Vagina (tissue), 2 donors: ENCODE measurements at regions not wholly inside any gene's neighbourhood (a gene's known extent, or its start where the extent isn't known, plus 50 kb on each side); places are given as distances from the start of the nearest gene placed in this dataset.
"Not testable (repeated sequence)": the region's sequence is repeated elsewhere in the genome, so short reads cannot be mapped to it uniquely, and the experiment has no call there.

Experiments
- DNase-seq, 2 donors: peaks; one replicate each; pipeline ENCODE4 v3.0.0-alpha.2; 2017; ENCODE audit errors: extremely low spot score in 2 of 2
- H3K27ac ChIP-seq: fragments of 200-600 bp; sonication (generic); one replicate; pipeline ENCODE4 v1.5.1; 2019
- H3K27me3 ChIP-seq: fragments of 200-600 bp; sonication (generic); one replicate; pipeline ENCODE4 v1.5.1; 2019
- H3K36me3 ChIP-seq, 2 donors: fragments of 200-600 bp; sonication (generic); one replicate each; pipeline ENCODE4 v1.5.1; 2017 to 2019
- H3K4me1 ChIP-seq: fragments of 200-600 bp; sonication (generic); one replicate; pipeline ENCODE4 v1.5.1; 2019
- H3K4me3 ChIP-seq, 2 donors: fragments of 200-600 bp; sonication (generic); 1 replicate in 1 of 2; 2 replicates in 1 of 2; pipeline ENCODE4 v1.5.1; 2016 to 2019
- H3K9me3 ChIP-seq: fragments of 200-600 bp; sonication (generic); one replicate; pipeline ENCODE4 v1.5.1; 2019
- CTCF ChIP-seq, 3 experiments: fragments of 450-650 bp in 2 of 3; fragments of 200-600 bp in 1 of 3; sonication (generic) in 1 of 3; IDR thresholded peaks; one replicate each; pipeline ENCODE4 v1.5.1; 2017 to 2019; ENCODE audit warnings: antibody characterized with exemption in 3 of 3, mild to moderate bottlenecking in 2 of 3, moderate library complexity in 2 of 3
- POLR2A ChIP-seq, 2 donors: fragments of 450-650 bp; IDR thresholded peaks; one replicate each; pipeline ENCODE4 v1.6.1; 2017; ENCODE audit warnings: antibody characterized with exemption in 2 of 2, mild to moderate bottlenecking in 2 of 2, moderate library complexity in 2 of 2
- POLR2AphosphoS5 ChIP-seq, 2 donors: sonication (generic); formaldehyde crosslinking; IDR thresholded peaks; one replicate each; pipeline ENCODE4 v1.9.0; 2017; ENCODE audit warnings: antibody characterized with exemption in 2 of 2, mild to moderate bottlenecking in 2 of 2, low read depth in 1 of 2; ENCODE audit not compliant: insufficient read depth in 1 of 2
- intact Hi-C: fragments of 100-400 bp; cut with DNase I; formaldehyde crosslinking; loops from one replicate; pipeline ENCODE4 v1.15.1; 2023

- intact Hi-C loops, DNase-seq: not testable (repeated sequence)
- peak in 1 of 3 experiments; percentile 15 for TF ChIP-seq CTCF (IDR thresholded peaks at IDR 0.05)
These were observed 323.5 kb downstream of the KLF13 start for GRCh38 chr15:31650055-31650701.

GRCh38 chr15:31656915-31657314, 330.3 kb downstream of the KLF13 start:
- intact Hi-C loops, H3K27me3 ChIP-seq, H3K4me3 ChIP-seq, DNase-seq, H3K36me3 ChIP-seq, H3K9me3 ChIP-seq, H3K4me1 ChIP-seq, H3K27ac ChIP-seq: not testable (repeated sequence)

More at GRCh38 chr15:31650055-31650701, 323.5 kb downstream of the KLF13 start:
- not testable (repeated sequence) for H3K27ac ChIP-seq, H3K9me3 ChIP-seq, H3K27me3 ChIP-seq, H3K4me3 ChIP-seq, H3K4me1 ChIP-seq, H3K36me3 ChIP-seq

GRCh38 chr15:31660816-31661215, 334.2 kb downstream of the KLF13 start:
- no peaks in the 10 kb centered on the region for H3K4me1 ChIP-seq
- H3K27ac ChIP-seq = no peak overlapping the region
- no peak for TF ChIP-seq POLR2AphosphoS5 (IDR thresholded peaks at IDR 0.05; ENCODE audit: insufficient read depth in 1 of 2, low read depth in 1 of 2)
- TF ChIP-seq POLR2A (IDR thresholded peaks at IDR 0.05) = no peak
- no peak for TF ChIP-seq CTCF (IDR thresholded peaks at IDR 0.05)
- no peaks in the 10 kb centered on the region for H3K9me3 ChIP-seq
- DNase-seq = no peak
- H3K36me3 ChIP-seq = no peaks in the 10 kb centered on the region
- intact Hi-C loops = no loop called here
- no peak overlapping the region for H3K4me3 ChIP-seq
- H3K27me3 ChIP-seq = no peaks in the 10 kb centered on the region

GRCh38 chr15:31665732-31666131, 339.1 kb downstream of the KLF13 start:
- H3K27me3 ChIP-seq = not testable (repeated sequence)

GRCh38 chr15:31669158-31669908, 342.7 kb downstream of the KLF13 start:
- intact Hi-C loops, DNase-seq: not testable (repeated sequence)

More at GRCh38 chr15:31665732-31666131, 339.1 kb downstream of the KLF13 start:
- DNase-seq, H3K4me1 ChIP-seq, H3K36me3 ChIP-seq, H3K9me3 ChIP-seq, intact Hi-C loops, H3K4me3 ChIP-seq, H3K27ac ChIP-seq: not testable (repeated sequence)

GRCh38 chr15:31673263-31673662, 346.6 kb downstream of the KLF13 start:
- DNase-seq, H3K27me3 ChIP-seq, H3K27ac ChIP-seq, H3K4me1 ChIP-seq, H3K36me3 ChIP-seq, intact Hi-C loops, H3K4me3 ChIP-seq, H3K9me3 ChIP-seq: not testable (repeated sequence)

More at GRCh38 chr15:31669158-31669908, 342.7 kb downstream of the KLF13 start:
- not testable (repeated sequence) for H3K27me3 ChIP-seq, H3K27ac ChIP-seq, H3K4me1 ChIP-seq, H3K4me3 ChIP-seq, H3K9me3 ChIP-seq, H3K36me3 ChIP-seq

GRCh38 chr15:31681529-31682259, 348.6 kb upstream of the CHRNA7 start:
- H3K27me3 ChIP-seq, DNase-seq, H3K9me3 ChIP-seq, H3K36me3 ChIP-seq, H3K4me3 ChIP-seq, H3K27ac ChIP-seq, intact Hi-C loops, H3K4me1 ChIP-seq: not testable (repeated sequence)

GRCh38 chr15:31687088-31687487, 343.2 kb upstream of the CHRNA7 start:
- H3K4me3 ChIP-seq, H3K36me3 ChIP-seq, H3K27ac ChIP-seq, H3K4me1 ChIP-seq, DNase-seq, H3K9me3 ChIP-seq, H3K27me3 ChIP-seq, intact Hi-C loops: not testable (repeated sequence)

- intact Hi-C loops, H3K9me3 ChIP-seq, H3K4me3 ChIP-seq, H3K27me3 ChIP-seq, H3K36me3 ChIP-seq, H3K4me1 ChIP-seq, H3K27ac ChIP-seq, DNase-seq: not testable (repeated sequence)
These were observed 333.8 kb upstream of the CHRNA7 start for GRCh38 chr15:31696509-31696908.

GRCh38 chr15:31705076-31705678, 325.1 kb upstream of the CHRNA7 start:
- H3K9me3 ChIP-seq, H3K36me3 ChIP-seq, H3K27me3 ChIP-seq, H3K4me3 ChIP-seq, H3K4me1 ChIP-seq, DNase-seq, H3K27ac ChIP-seq, intact Hi-C loops: not testable (repeated sequence)
